H9 (cell line): ENCODE measurements at regions not wholly inside any gene's neighbourhood (a gene's known extent, or its start where the extent isn't known, plus 50 kb on each side); places are given as distances from the start of the nearest gene placed in this dataset.
"Not testable (repeated sequence)": the region's sequence is repeated elsewhere in the genome, so short reads cannot be mapped to it uniquely, and the experiment has no call there.

Source experiments
- DNase-seq: peaks from one replicate; pipeline ENCODE4 v3.0.0-alpha.2; 2017
- H2AFZ ChIP-seq: one replicate; pipeline ENCODE4 v1.6.1; 2013; ENCODE audit warnings: mild to moderate bottlenecking, low read length, control low read depth, moderate library complexity
- H2AK5ac ChIP-seq: 2 replicates; pipeline ENCODE4 v1.6.1; 2013; ENCODE audit warnings: low read length, control low read depth, mixed read lengths; ENCODE audit not compliant: insufficient read length
- H2BK120ac ChIP-seq: one replicate; pipeline ENCODE4 v1.6.1; 2013; ENCODE audit warnings: low read depth, mild to moderate bottlenecking, low read length, control low read depth, inconsistent platforms; ENCODE audit not compliant: poor library complexity, severe bottlenecking
- H2BK12ac ChIP-seq: 2 replicates; pipeline ENCODE4 v1.6.1; 2013; ENCODE audit warnings: low read length, control low read depth, mixed read lengths, low read depth; ENCODE audit not compliant: insufficient read length
- H2BK15ac ChIP-seq: 2 replicates; pipeline ENCODE4 v1.6.1; 2013; ENCODE audit warnings: low read depth, low read length, control low read depth
- H2BK20ac ChIP-seq: one replicate; pipeline ENCODE4 v1.6.1; 2013; ENCODE audit warnings: low read depth, mild to moderate bottlenecking, low read length, control low read depth, inconsistent platforms; ENCODE audit not compliant: poor library complexity, severe bottlenecking
- H2BK5ac ChIP-seq: 2 replicates; pipeline ENCODE4 v1.6.1; 2013; ENCODE audit warnings: low read length, control low read depth, mixed read lengths; ENCODE audit not compliant: insufficient read length
- H3K14ac ChIP-seq: 2 replicates; pipeline ENCODE4 v1.6.1; 2013; ENCODE audit warnings: low read length, control low read depth; ENCODE audit not compliant: insufficient read depth
- H3K18ac ChIP-seq: 2 replicates; pipeline ENCODE4 v1.6.1; 2013; ENCODE audit warnings: low read depth, mild to moderate bottlenecking, mixed read lengths, low read length, control low read depth; ENCODE audit not compliant: insufficient read length
- H3K23ac ChIP-seq: 2 replicates; pipeline ENCODE4 v1.6.1; 2013; ENCODE audit warnings: low read length, control low read depth, mixed read lengths, low read depth; ENCODE audit not compliant: insufficient read length
- H3K23me2 ChIP-seq: 2 replicates; pipeline ENCODE4 v1.6.1; 2013; ENCODE audit warnings: low read depth, mild to moderate bottlenecking, mixed read lengths, low read length, control low read depth; ENCODE audit not compliant: insufficient read length, poor library complexity, severe bottlenecking
- H3K27ac ChIP-seq: 2 replicates; pipeline ENCODE4 v1.5.1; 2013; ENCODE audit warnings: low read length, control low read depth, mixed read lengths, low read depth; ENCODE audit not compliant: insufficient read length
- H3K27me3 ChIP-seq: 2 replicates; pipeline ENCODE4 v1.6.1; 2013; ENCODE audit warnings: low read length, control low read depth, inconsistent platforms; ENCODE audit not compliant: insufficient read depth
- H3K4ac ChIP-seq: 2 replicates; pipeline ENCODE4 v1.6.1; 2013; ENCODE audit warnings: low read depth, mild to moderate bottlenecking, control low read depth, inconsistent platforms, low read length, moderate library complexity
- H3K4me1 ChIP-seq: 2 replicates; pipeline ENCODE4 v1.6.1; 2013; ENCODE audit warnings: low read length, control low read depth, inconsistent platforms; ENCODE audit not compliant: insufficient read depth
- H3K4me2 ChIP-seq: 2 replicates; pipeline ENCODE4 v1.6.1; 2013; ENCODE audit warnings: low read length, control low read depth, mixed read lengths; ENCODE audit not compliant: insufficient read length, insufficient read depth
- H3K56ac ChIP-seq: 2 replicates; pipeline ENCODE4 v1.6.1; 2013; ENCODE audit warnings: low read depth, mild to moderate bottlenecking, mixed read lengths, low read length, control low read depth; ENCODE audit not compliant: insufficient read length
- H3K79me1 ChIP-seq: 2 replicates; pipeline ENCODE4 v1.6.1; 2013; ENCODE audit warnings: low read depth, mild to moderate bottlenecking, moderate library complexity, low read length, control low read depth, inconsistent platforms; ENCODE audit not compliant: insufficient read depth, poor library complexity, severe bottlenecking
- H3K79me2 ChIP-seq: 2 replicates; pipeline ENCODE4 v1.6.1; 2013; ENCODE audit warnings: low read length, control low read depth, inconsistent platforms; ENCODE audit not compliant: insufficient read depth
- H3K9ac ChIP-seq: 2 replicates; pipeline ENCODE4 v1.6.1; 2013; ENCODE audit warnings: low read length, control low read depth, mixed read lengths; ENCODE audit not compliant: insufficient read length; ENCODE audit errors: extremely low read depth
- H3K9me3 ChIP-seq: one replicate; pipeline ENCODE4 v1.6.1; 2013; ENCODE audit warnings: low read depth, low read length, inconsistent platforms; ENCODE audit not compliant: control insufficient read depth
- H3T11ph ChIP-seq: one replicate; pipeline ENCODE4 v1.6.1; 2013; ENCODE audit warnings: mild to moderate bottlenecking, low read length, control low read depth, inconsistent platforms
- H4K20me1 ChIP-seq: one replicate; pipeline ENCODE4 v1.6.1; 2013; ENCODE audit not compliant: control insufficient read depth, insufficient read length, insufficient read depth
- H4K5ac ChIP-seq: 2 replicates; pipeline ENCODE4 v1.6.1; 2013; ENCODE audit warnings: low read depth, mild to moderate bottlenecking, mixed read lengths, low read length, control low read depth; ENCODE audit not compliant: insufficient read length
- H4K8ac ChIP-seq: replicated peaks from 2 replicates; pipeline ENCODE4 v1.6.1; 2013; ENCODE audit warnings: low read length, control low read depth, mixed read lengths, low read depth; ENCODE audit not compliant: insufficient read length
- H4K91ac ChIP-seq: 2 replicates; pipeline ENCODE4 v1.6.1; 2013; ENCODE audit warnings: low read depth, mild to moderate bottlenecking, moderate library complexity, mixed read lengths, low read length, control low read depth; ENCODE audit not compliant: insufficient read length
- H3K27ac Mint-ChIP-seq, 3 experiments: 2 replicates in 2 of 3; 3 replicates in 1 of 3; pipeline ENCODE4 v1.8.0; 2020 to 2021; ENCODE audit warnings: mixed read lengths in 3 of 3, mild to moderate bottlenecking in 1 of 3, moderate library complexity in 1 of 3
- H3K27me3 Mint-ChIP-seq: 2 replicates; pipeline ENCODE4 v1.8.0; 2021; ENCODE audit warnings: low read depth, mild to moderate bottlenecking, moderate library complexity, mixed read lengths
- H3K36me3 Mint-ChIP-seq, 3 experiments: 2 replicates in 2 of 3; 3 replicates in 1 of 3; pipeline ENCODE4 v1.8.0; 2020 to 2021; ENCODE audit warnings: low read depth in 3 of 3, mixed read lengths in 3 of 3; ENCODE audit not compliant: insufficient read depth in 1 of 3
- H3K4me1 Mint-ChIP-seq, 2 experiments: 2 replicates each; pipeline ENCODE4 v1.8.0; 2020; ENCODE audit warnings: mixed read lengths in 2 of 2
- H3K4me3 Mint-ChIP-seq, 2 experiments: 2 replicates in 1 of 2; 3 replicates in 1 of 2; pipeline ENCODE4 v1.8.0; 2020 to 2021; ENCODE audit warnings: mild to moderate bottlenecking in 2 of 2, mixed read lengths in 2 of 2, moderate library complexity in 1 of 2
- H3K9me3 Mint-ChIP-seq, 2 experiments: 2 replicates in 1 of 2; 3 replicates in 1 of 2; pipeline ENCODE4 v1.8.0; 2020; ENCODE audit warnings: mild to moderate bottlenecking in 2 of 2, mixed read lengths in 2 of 2, moderate library complexity in 1 of 2
- WGBS: extraction: QIAGEN DNeasy Blood & Tissue Kit; methylation state at CpG from one replicate; pipeline ENCODE4 v1.1.7; 2013; ENCODE audit warnings: missing lambda C conversion rate, low lambda C conversion rate, mixed read lengths; ENCODE audit not compliant: insufficient read length; ENCODE audit errors: extremely low coverage; 5-methylcytosine and 5-hydroxymethylcytosine counted together

DNA sequence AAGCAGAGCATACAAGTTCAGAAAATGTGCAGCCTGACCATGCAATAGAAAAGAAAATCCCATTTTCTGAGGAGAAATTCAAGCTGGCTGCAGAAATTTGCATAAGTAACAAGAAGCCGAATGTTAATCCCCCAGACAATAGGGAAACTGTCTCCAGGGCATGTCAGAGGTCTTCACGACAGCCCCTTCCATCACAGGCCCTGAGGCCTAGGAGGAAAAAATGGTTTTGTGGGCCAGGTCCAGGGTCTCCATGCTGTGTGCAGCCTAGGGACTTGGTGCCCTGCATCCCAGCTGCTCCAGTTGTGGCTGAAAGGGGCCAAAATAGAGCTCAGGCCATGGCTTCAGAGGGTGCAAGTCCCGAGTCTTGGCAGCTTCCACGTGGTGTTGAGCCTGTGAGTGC, 225.8 kb upstream of the MSX2 start:
- not testable (repeated sequence) for H3T11ph ChIP-seq, H3K27ac Mint-ChIP-seq, H3K27ac ChIP-seq, DNase-seq, H3K23ac ChIP-seq, H2BK15ac ChIP-seq, H2AFZ ChIP-seq, H3K23me2 ChIP-seq, H3K4ac ChIP-seq, H3K27me3 ChIP-seq, H3K79me2 ChIP-seq, H2BK120ac ChIP-seq, H3K18ac ChIP-seq, H2AK5ac ChIP-seq, H3K14ac ChIP-seq, H2BK5ac ChIP-seq, H4K5ac ChIP-seq, H3K4me1 Mint-ChIP-seq, H3K4me1 ChIP-seq, H4K91ac ChIP-seq, H4K8ac ChIP-seq, H4K20me1 ChIP-seq, H3K79me1 ChIP-seq, H3K4me3 Mint-ChIP-seq, H2BK20ac ChIP-seq, H3K9ac ChIP-seq, H3K56ac ChIP-seq, H2BK12ac ChIP-seq, H3K4me2 ChIP-seq
- H3K27me3 Mint-ChIP-seq, result peaks cover 13% of the 10 kb centered on the region
- peaks cover 12% of the 10 kb centered on the region for H3K9me3 ChIP-seq
- WGBS, result no CpG with 5 or more reads among the region's 4 CpGs
- H3K9me3 Mint-ChIP-seq, result peaks cover 34 to 38% of the 10 kb centered on the region in 2 experiments
- H3K36me3 Mint-ChIP-seq, result peaks cover 8 to 28% (median 13%) of the 10 kb centered on the region in 3 experiments; a peak in 6 of 7 replicates
